HepG2 (cell line): ENCODE measurements at regions not wholly inside any gene's neighbourhood (a gene's known extent, or its start where the extent isn't known, plus 50 kb on each side); places are given as distances from the start of the nearest gene placed in this dataset.
A peak's percentile ranks its signal among the peaks of the same experiment; 100 is the strongest.

Experiments used
- ESRRA ChIP-seq: sonication (generic); formaldehyde crosslinking; IDR thresholded peaks from 2 replicates; pipeline ENCODE4 v1.5.1; 2020; ENCODE audit warnings: mild to moderate bottlenecking, low read depth, missing genetic modification reagents
- NCOA2 ChIP-seq: sonication (generic); formaldehyde crosslinking; IDR thresholded peaks from 2 replicates; pipeline ENCODE4 v1.8.0; 2022; ENCODE audit warnings: inconsistent platforms
- PHF5A ChIP-seq: IDR thresholded peaks from one replicate; pipeline ENCODE4 v1.6.1; 2018; ENCODE audit warnings: low read depth, missing genetic modification reagents; ENCODE audit not compliant: unreplicated experiment
- RFXANK ChIP-seq: IDR thresholded peaks from 2 replicates; pipeline ENCODE4 v1.6.1; 2016
- RXRB ChIP-seq: IDR thresholded peaks from 2 replicates; pipeline ENCODE4 v1.6.1; 2016; ENCODE audit warnings: borderline replicate concordance, missing genetic modification reagents, missing compliant biosample characterization
- SMC3 ChIP-seq: IDR thresholded peaks from 2 replicates; pipeline ENCODE4 v1.6.1; 2011; ENCODE audit warnings: low read length, improper control_type of control experiment
- SNAPC4 ChIP-seq: sonication (generic); formaldehyde crosslinking; IDR thresholded peaks from 2 replicates; pipeline ENCODE4 v1.4.0; 2020; ENCODE audit warnings: mild to moderate bottlenecking, missing genetic modification reagents
- ZBTB26 ChIP-seq: IDR thresholded peaks from 2 replicates; pipeline ENCODE4 v1.6.1; 2016; ENCODE audit warnings: missing compliant biosample characterization, missing genetic modification reagents, borderline replicate concordance
- ZBTB44 ChIP-seq: sonication (generic); formaldehyde crosslinking; IDR thresholded peaks from 2 replicates; pipeline ENCODE4 v1.4.0; 2020; ENCODE audit warnings: missing genetic modification reagents
- ZNF572 ChIP-seq: sonication (generic); formaldehyde crosslinking; IDR thresholded peaks from 2 replicates; pipeline ENCODE4 v1.5.1; 2020; ENCODE audit warnings: mild to moderate bottlenecking, missing genetic modification reagents
- ZNF615 ChIP-seq: sonication (generic); formaldehyde crosslinking; IDR thresholded peaks from 2 replicates; pipeline ENCODE4 v1.5.0; 2020; ENCODE audit warnings: mild to moderate bottlenecking, missing genetic modification reagents, borderline replicate concordance

- TF ChIP-seq ZBTB26 = no peak
- no peak for TF ChIP-seq ESRRA (CRISPR knock-in tag)
- peak; percentile 96 for TF ChIP-seq SMC3
- 0 out of 2 replicates have a peak, but pooled peaks have one; percentile 46 for TF ChIP-seq ZBTB44 (CRISPR knock-in tag)
- TF ChIP-seq PHF5A (CRISPR knock-in tag) = peak; percentile 48
- TF ChIP-seq RXRB (CRISPR knock-in tag) = peak; percentile 49; the same call in 1 of the 2 replicates
- TF ChIP-seq SNAPC4 (CRISPR knock-in tag) = no peak
- 0 out of 2 replicates have a peak, but pooled peaks have one; percentile 21 for TF ChIP-seq NCOA2 (CRISPR knock-in tag)
- no peak for TF ChIP-seq ZNF615 (CRISPR knock-in tag)
- no peak for TF ChIP-seq RFXANK (CRISPR knock-in tag)
- 0 out of 2 replicates have a peak, but pooled peaks have one; percentile 70 for TF ChIP-seq ZNF572 (CRISPR knock-in tag)
These were observed 50.5 kb upstream of the ASIP start (continued) for GRCh38 chr20:34190679-34191090.
